ENCODE measurements at regions not wholly inside any gene's neighbourhood (a gene's known extent, or its start where the extent isn't known, plus 50 kb on each side); places are given as distances from the start of the nearest gene placed in this dataset.
"Not testable (repeated sequence)": the region's sequence is repeated elsewhere in the genome, so short reads cannot be mapped to it uniquely, and the experiment has no call there.

DNA sequence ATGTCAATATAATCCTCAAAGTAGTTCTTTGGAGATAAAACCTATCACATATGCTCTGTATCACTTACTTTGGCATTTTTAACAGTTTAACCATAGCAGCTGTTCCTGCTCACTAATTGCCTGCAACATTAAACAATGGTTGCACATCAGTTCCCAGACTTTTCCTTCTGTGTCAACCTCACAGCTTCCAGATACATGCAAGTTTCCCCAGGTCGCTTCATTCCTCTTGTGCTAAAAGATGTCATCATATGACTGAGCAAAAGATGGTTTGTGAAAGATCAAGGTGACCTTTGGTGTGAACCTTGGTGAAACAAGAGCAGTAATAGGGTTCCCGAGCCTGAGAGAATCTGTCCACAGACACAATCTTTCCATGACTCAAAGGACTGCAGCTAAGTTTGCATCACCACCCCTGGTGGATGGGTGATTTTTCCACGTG is 500.4 kb upstream of the PAPPA start:
- no peak for DNase-seq
- intact Hi-C loops (cut with DNase I) = no loop called here

DNA sequence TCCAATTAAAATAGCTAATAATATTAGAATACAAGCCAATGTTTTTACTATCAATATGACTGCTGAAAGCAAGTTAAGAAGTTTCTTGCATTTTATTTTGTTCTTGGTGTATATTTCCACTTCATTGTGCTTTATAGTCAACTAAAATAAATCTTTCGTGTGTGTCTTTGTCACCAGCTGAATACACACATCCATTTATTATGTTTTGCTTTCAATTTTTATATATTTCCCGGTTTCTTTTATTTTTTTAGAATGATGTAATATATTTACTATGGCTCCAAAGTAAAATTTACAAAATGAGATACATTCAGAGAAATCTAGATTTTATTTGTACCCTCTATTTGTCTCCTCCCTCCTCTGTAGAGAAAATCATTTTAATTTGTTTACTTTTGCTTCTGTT is 495.9 kb upstream of the PAPPA start:
- intact Hi-C loops (cut with DNase I) = no loop called here

DNA sequence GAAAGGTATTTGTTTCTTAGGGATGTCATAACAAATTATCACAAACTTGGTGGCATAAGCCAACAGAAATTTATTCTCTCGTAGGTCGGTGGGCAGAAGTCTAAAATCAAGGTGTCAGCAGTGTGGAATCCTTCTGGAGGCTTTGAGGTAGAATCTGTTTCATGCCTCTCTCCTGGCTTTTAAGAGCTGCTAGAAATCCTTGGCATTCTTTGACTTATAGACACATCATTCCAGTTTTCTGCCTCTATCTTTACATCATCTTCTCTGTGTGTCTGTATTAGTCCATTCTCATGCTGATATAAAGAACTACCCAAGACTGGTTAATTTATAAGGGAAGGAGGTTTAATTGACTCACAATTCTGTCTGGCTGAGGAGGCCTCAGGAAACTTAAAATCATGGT is 488.1 kb upstream of the PAPPA start:
- DNase-seq = no peak
- intact Hi-C loops (cut with DNase I) = no loop called here

More for the DNA sequence above, 495.9 kb upstream of the PAPPA start:
- DNase-seq = no peak

DNA sequence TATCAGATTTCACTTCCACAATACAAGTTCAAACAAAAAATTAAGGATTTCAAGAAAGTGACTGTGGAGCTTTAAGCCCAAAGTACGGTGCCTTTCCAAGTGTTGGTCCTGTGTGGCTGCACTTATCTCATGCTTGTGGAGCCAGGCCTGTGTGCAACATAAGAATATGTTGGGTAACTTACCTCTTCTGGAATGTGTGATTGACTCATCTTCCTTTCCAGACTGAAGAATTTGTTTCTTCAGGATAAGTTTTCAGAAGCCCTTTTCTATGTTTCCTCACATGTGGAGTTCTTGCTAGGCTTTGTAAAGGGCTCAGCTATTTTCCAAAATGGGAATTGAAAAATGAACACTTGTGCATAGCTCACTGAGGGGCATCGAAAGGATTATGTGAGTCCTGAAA is 485.1 kb upstream of the PAPPA start:
- DNase-seq = no peak
- intact Hi-C loops (cut with DNase I) = no loop called here

DNA sequence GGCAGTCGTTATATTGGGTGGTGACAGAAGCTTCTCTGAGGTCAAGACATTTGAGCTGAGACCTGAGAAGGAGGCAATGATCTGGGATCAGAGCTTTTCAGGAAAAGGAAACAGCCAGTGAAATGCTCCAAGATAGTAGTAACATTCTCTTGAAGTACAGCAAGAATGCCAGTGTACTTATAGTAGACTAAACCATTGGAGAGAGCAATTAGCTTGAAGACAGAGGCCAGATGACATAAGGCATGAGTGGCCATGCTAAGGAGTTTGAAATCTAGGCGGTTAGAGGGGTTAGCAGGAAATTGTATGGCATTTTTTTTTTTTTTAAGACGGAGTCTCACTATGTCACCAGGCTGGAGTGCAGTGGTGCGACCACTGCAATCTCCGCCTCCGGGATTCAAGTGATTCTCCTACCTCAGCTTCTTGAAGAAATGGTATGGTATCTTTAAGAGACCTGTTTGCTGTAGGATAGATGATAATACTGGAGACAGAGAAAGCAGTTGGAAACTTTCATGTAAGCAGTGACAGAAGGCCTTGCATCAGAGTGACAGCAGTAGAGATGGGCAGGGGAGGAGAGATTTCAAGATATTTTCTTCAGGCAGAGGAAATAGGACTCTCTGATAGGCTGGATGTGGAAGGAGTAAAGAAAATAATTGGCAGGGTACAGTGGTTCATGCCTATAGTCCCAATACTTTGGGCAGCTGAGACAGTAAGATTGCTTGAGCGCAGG is 482.2 kb upstream of the PAPPA start:
- intact Hi-C loops (cut with DNase I) = no loop called here
- no peak for DNase-seq

DNA sequence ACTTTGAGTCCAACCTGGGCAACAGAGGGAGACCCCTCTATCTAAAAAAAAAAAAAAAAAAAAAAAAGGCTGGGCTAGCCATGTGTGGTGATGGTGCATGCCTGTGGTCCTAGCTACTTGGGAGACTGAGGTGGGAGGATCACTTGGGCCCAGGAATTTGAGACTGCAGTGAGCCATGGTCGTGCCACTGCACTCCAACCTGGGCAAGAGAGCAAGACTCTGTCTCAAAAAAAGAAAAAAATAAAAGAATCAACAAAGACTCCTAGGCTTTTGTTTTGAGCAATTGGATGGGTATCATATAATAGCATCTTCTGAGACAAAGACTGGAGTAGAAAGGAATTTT is 481.7 kb upstream of the PAPPA start:
- DNase-seq = no peak
- intact Hi-C loops (cut with DNase I) = no loop called here

DNA sequence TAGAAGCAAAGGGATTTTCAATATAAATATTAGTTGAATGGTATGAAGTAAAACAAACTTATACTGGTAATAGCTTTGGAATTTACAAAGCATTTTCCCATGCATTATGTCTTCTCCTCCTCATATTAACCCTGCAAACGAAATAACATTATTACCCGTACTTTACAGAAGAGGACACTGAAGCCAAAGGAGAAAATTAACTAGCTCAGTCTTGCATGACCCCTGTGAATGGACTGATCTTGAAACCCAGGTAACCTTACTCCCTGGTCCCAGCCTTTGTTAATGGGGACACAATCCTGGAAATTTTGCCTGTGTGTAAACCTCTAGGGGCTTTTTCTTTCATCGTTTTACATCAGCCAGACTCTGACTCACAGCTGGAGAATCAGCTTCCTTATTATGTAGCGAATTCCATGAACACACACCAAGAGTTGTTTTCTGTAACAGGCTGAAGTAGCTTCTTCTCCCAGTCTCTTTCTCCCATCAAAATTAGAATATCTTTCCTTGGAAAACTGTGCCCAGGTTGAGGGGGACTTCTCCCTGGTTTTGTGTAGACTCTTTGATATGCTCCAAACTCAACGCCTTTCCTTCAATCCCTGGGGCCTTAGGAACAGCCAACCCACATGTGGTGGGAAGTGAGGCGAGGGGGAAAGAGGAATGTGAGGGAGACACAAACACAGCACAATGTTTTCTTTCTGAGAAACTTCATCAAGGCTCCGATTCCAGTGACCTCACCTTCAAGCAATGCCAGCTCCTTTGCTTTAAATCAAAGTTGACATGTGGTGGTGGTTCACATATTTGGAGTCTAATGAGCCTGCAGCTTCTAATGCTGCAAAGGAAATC is 480.9 kb upstream of the PAPPA start:
- DNase-seq = no peak
- intact Hi-C loops (cut with DNase I) = no loop called here

DNA sequence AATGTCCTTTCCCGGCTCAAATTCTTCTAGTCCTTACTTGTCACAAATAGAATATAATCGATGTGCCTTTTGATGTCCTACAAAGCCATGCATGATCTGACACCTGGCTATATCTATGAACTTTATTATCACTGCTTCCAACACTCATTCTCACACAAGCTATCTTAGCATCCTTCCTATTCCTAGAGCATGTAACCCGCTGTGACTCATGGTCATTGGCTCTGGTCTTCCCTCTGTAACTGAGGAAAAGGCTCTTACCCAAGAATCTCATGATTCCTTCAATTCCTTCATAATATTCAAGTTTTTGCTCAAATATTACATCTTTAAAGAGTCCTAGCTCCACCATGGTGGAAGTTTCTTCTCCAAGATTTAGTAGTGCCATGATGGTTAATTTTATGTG is 480.0 kb upstream of the PAPPA start:
- intact Hi-C loops (cut with DNase I) = no loop called here

DNA sequence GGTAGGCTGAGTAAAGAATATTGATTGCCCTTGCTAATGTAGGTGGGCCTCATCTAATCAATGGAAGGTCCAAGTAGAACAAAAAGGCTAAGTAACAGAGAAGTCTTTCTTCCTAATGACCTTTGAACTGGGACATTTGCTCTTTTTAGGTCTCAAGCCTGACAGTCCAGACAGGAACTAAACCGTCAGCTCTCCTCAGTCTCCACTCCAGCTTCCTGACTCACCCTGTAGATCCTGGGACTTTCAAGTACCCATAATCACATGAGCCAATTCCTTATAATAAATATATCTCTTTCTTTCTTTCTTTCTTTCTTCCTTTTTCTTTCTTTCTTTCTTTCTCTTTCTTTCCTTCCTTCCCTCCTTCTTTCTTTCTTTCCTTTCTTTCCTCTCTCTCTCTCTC is 479.5 kb upstream of the PAPPA start:
- intact Hi-C loops (cut with DNase I) = no loop called here
- no peak for DNase-seq

More for the DNA sequence above, 480.0 kb upstream of the PAPPA start:
- no peak for DNase-seq

DNA sequence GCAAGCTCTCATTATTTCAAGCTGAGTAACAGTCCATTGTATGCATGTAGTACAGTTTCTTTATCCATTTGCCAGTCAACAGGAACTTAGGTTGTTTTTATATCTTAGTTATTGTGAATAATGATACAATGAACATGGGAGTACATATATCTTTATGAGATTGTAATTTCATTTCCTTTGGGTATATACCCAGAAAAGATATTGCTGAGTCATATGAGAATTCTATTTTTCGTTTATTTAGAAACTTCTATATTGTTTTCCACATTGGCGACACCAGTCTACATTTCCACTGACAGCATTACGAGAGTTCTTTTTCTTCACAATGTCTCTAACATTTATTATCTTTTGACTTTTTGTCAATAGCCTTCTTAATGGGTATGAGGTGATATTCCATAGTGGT is 477.8 kb upstream of the PAPPA start:
- intact Hi-C loops (cut with DNase I) = no loop called here
- no peak for DNase-seq

DNA sequence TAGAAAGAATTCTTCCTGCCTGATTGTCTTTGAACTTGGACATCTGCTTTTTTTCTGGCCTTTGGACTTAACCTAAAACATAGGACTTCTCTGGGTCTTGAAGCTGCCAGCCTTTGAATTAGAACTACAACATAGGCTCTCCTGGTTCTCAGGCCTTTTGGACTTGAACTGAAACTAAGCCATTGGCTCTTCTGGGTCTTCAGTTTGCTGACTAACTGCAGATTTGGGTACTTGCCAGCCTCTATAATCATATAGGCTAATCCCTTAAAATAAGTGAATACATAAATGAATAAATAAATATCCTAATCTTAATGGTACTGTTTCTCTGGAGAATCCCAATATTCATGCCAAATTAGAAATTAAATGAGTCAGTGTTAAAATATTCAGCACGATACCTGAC is 473.4 kb upstream of the PAPPA start:
- DNase-seq = no peak
- intact Hi-C loops (cut with DNase I) = no loop called here

DNA sequence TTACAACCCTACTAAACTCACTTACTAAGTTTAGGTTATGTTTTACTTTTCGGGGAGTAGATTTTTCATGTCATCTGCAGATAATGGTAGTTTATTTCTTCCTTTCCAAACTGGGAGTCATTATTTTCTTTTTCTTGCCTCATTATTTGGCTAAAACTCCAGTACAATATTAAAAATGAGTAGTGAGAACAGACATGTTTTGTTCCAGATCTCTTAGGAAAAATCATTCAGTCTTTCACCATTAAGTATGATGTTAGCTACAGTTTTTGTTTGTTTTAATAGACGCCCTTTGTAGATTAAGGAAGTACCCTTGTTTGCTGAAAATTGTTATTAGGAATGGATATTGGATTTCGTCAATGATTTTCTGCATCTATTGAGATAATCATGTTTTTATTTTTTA is 472.0 kb upstream of the PAPPA start:
- no peak for DNase-seq
- intact Hi-C loops (cut with DNase I) = no loop called here

DNA sequence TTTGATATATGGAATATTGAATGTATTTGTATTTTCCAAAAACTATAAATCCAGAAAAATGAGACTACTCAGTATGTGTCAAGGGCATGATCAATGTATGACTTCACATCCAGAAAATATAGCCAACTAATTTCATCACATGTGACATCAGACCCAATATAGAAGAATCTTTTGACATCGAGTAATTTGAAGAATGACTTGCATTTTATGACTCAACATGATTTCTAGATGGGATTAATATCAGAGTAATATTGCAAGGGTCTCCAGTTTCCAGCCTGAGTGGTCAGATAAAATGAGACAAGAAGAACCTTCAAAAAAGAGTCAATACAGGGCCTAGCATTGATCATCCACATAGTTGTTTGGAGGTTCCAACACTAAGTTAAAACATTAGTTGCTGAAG is 467.5 kb upstream of the PAPPA start:
- intact Hi-C loops (cut with DNase I) = no loop called here
- no peak for DNase-seq

DNA sequence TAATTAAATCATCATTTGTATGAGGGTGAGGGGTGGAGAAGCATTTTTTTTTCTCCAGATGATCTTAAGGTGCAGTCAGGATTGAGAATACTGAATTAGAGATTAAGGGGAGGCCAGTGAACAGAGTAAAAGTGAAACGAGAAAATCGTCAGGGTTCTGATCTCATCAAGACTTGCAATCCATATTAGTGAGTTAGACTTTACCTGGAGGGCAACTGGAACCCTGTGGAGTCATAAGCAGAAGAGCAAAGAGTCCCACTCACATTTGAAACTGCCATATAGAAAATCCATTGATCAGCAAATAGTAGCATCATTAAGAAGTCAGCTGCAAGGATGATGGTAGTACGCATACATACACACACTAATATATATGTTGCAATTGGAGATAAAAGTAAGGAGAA is 466.2 kb upstream of the PAPPA start:
- DNase-seq = no peak
- intact Hi-C loops (cut with DNase I) = no loop called here

DNA sequence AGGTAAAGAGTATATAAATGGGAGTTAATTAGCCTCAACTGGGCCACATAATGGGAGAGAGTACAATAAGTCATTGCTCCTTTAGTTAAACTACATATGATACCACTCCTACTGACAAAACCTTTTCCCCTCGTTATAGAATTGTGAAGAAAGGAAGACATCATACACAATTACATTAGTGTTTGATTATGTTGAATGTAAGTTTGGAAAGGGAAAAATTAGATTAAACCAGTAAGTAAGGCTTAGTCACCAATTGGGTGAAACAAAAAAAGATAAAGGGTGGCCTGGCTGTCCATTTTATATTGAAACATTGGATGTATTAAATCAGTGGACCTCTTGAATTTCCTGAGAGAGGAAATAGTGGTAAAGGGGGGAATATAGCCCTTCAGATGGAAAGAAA is 464.3 kb upstream of the PAPPA start:
- no peak for DNase-seq
- intact Hi-C loops (cut with DNase I) = no loop called here

DNA sequence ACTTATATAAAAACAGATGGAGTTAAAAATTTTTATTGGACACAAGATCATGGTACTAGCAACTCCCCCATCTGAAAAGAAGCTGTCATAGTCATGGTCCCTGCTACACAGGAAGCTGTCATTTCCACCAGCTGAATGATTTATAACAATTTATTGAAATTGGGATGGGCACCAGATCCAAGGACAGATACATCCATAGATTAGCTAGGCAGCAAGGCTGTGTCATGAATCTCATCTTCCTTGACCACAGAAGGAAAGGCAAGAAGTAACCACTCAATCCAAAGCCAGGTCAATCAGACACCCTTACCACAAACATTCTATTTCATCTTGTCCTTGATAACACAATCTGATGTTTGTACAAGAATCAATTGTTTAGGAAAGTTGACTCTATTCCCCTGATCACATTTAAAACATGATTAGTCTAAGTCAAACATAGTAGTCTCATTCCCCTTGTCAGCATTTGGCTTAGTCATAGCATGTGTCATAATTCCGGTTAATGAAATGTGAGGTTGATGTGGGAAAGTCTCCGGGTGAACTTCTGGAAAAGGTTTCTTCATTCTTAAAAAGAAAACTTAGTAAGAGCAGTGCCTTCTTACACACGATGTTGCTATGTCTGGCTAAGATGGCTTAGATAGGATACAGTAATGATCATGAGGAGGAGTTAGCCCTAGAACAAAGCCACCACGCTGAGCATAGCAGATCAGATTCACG is 462.6 kb upstream of the PAPPA start:
- no peak for DNase-seq
- intact Hi-C loops (cut with DNase I) = no loop called here

DNA sequence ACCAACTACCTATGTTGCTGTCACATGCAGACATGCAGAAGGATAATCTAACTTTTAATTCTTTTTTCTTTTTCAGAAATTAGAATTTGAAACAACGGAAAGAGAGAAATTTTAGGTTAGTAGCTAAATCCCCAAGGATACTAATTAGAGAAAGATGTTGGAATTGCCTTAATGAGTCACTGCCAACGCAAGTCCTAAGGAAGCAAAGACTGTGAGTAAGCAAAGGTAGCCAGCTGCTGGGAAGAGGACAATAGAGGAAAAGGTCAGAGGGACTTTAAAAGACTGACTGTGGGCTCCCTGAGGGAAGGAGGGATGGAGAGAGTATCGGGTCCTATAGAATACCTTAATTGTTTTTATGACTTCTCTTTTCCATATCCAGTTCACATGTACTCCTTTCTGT is 461.9 kb upstream of the PAPPA start:
- intact Hi-C loops (cut with DNase I) = no loop called here
- no peak for DNase-seq

DNA sequence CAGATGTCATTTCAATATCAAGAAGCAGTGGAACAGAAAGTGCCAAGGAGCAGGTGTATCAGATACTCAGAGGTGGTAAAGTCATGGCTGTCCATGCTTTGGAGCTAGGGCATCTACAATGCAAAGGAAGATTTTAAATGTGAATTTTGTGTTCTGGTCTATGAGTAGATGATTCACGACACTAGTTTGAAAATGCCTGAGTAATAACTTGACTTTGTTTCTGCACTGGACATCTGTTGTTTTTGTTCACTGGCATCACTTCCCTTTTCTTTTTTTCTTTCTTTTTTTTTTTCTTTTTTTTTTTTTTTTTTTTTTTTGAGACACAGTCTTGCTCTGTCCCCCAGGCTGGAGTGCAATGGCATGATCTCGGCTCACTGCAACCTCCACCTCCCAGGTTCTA is 460.7 kb upstream of the PAPPA start:
- intact Hi-C loops (cut with DNase I); DNase-seq: not testable (repeated sequence)

DNA sequence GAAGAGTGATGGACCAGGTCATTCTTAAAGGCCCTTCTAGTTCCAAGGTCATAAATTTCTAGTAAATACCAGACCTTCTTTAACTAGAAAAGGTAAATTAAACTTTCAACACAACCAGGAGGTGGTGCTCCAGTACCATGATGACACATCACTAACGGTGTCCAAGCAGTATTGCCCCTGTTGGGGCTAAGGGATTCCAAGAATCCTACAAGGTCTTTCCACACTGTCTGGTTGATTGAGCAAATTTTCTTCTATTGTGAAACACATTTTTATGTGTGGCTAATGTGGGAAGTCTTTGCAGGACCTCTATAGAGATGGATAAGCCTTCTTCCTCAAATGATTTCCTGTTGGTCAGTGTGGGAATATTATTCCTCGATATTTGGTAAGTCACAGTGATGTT is 459.6 kb upstream of the PAPPA start:
- intact Hi-C loops (cut with DNase I) = no loop called here
- DNase-seq = peak in 2 of 42 donors; percentile 2 to 5

DNA sequence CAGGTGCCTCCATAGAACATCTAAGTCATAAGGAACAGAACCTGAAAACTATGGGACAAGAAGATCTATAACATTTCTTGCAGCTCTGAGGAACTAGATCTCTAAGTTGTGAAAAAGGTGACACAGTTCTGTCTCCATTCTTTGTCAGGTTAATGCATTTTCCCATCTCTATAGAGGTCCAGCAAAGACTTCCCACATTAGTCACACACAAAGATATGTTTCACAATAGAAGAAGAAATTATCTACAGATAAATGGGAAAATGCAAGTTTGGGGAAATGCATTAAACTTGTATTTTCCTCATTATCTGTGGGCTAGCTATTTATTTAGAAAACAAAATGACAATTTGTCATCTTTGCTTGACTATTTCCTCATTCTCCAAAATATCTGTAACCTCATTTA is 458.6 kb upstream of the PAPPA start:
- intact Hi-C loops (cut with DNase I) = no loop called here

More for the DNA sequence above, 458.6 kb upstream of the PAPPA start:
- DNase-seq = no peak

Measured in head of caudate nucleus (tissue), 42 donors.